ENCODE measurements at regions not wholly inside any gene's neighbourhood (a gene's known extent, or its start where the extent isn't known, plus 50 kb on each side); places are given as distances from the start of the nearest gene placed in this dataset.

GRCh38 chr10:43888586-43888985 lies 239.9 kb upstream of the ZNF32 start:
- DNase-seq, result no peak

- no peak for DNase-seq
Observed at GRCh38 chr10:43885842-43886241, 237.2 kb upstream of the ZNF32 start.

GRCh38 chr10:43885252-43885651 lies 236.6 kb upstream of the ZNF32 start:
- no peak for DNase-seq

GRCh38 chr10:43884501-43885105 lies 235.9 kb upstream of the ZNF32 start:
- DNase-seq, result no peak

- no peak for DNase-seq
Observed at GRCh38 chr10:43882711-43883110, 234.0 kb upstream of the ZNF32 start.

- DNase-seq, result no peak
Observed at GRCh38 chr10:43881657-43882056, 233.0 kb upstream of the ZNF32 start.

- no peak for DNase-seq
Observed at GRCh38 chr10:43880160-43880559, 231.5 kb upstream of the ZNF32 start.

- no peak for DNase-seq
Observed at GRCh38 chr10:43879742-43880141, 231.1 kb upstream of the ZNF32 start.

GRCh38 chr10:43879162-43879561 lies 230.5 kb upstream of the ZNF32 start:
- no peak for DNase-seq

GRCh38 chr10:43878386-43878785 lies 229.7 kb upstream of the ZNF32 start:
- no peak for DNase-seq

- DNase-seq, result no peak
Observed at GRCh38 chr10:43876976-43877375, 228.3 kb upstream of the ZNF32 start.

GRCh38 chr10:43874984-43875383 lies 226.3 kb upstream of the ZNF32 start:
- no peak for DNase-seq

GRCh38 chr10:43873717-43874116 lies 225.0 kb upstream of the ZNF32 start:
- DNase-seq, result no peak

GRCh38 chr10:43872644-43873043 lies 224.0 kb upstream of the ZNF32 start:
- DNase-seq, result no peak

- no peak for DNase-seq
Observed at GRCh38 chr10:43871545-43871944, 222.9 kb upstream of the ZNF32 start.

GRCh38 chr10:43870968-43871439 lies 222.3 kb upstream of the ZNF32 start:
- DNase-seq, result no peak

GRCh38 chr10:43869669-43870322 lies 221.1 kb upstream of the ZNF32 start:
- no peak for DNase-seq

- DNase-seq, result no peak
Observed at GRCh38 chr10:43868952-43869351, 220.3 kb upstream of the ZNF32 start.

GRCh38 chr10:43867667-43868565 lies 219.2 kb upstream of the ZNF32 start:
- DNase-seq, result no peak

- no peak for DNase-seq
Observed at GRCh38 chr10:43867113-43867512, 218.4 kb upstream of the ZNF32 start.

- DNase-seq, result no peak
Observed at GRCh38 chr10:43866712-43867111, 218.0 kb upstream of the ZNF32 start.

GRCh38 chr10:43865265-43866135 lies 216.8 kb upstream of the ZNF32 start:
- DNase-seq, result no peak

GRCh38 chr10:43864656-43865055 lies 216.0 kb upstream of the ZNF32 start:
- no peak for DNase-seq

Measured in NCI-H2029 treated with DMSO at 0.1 percent for 48 hours (cell line).